Liver (tissue), 8 donors: ENCODE measurements at regions not wholly inside any gene's neighbourhood (a gene's known extent, or its start where the extent isn't known, plus 50 kb on each side); places are given as distances from the start of the nearest gene placed in this dataset.

Source experiments
- DNase-seq: peaks from one replicate; pipeline ENCODE4 v3.0.0-alpha.2; 2017; ENCODE audit warnings: low spot score
- H3K27ac ChIP-seq, 2 donors: one replicate each; pipeline ENCODE4 v1.7.0; 2013; ENCODE audit warnings: inconsistent platforms in 2 of 2, low read length in 2 of 2, control low read depth in 1 of 2, low read depth in 1 of 2, mild to moderate bottlenecking in 1 of 2
- H3K27me3 ChIP-seq, 4 donors: one replicate each; pipeline versions ENCODE4 v1.6.1 to v1.7.0; 2013; ENCODE audit warnings: low read length in 3 of 4, inconsistent platforms in 1 of 4, mild to moderate bottlenecking in 1 of 4, moderate library complexity in 1 of 4; ENCODE audit not compliant: control insufficient read depth in 4 of 4, insufficient read depth in 4 of 4
- H3K36me3 ChIP-seq, 4 donors: one replicate each; pipeline versions ENCODE4 v1.6.1 to v1.7.0; 2013; ENCODE audit warnings: low read length in 3 of 4, mild to moderate bottlenecking in 3 of 4, low read depth in 1 of 4, moderate library complexity in 1 of 4; ENCODE audit not compliant: control insufficient read depth in 4 of 4, insufficient read depth in 3 of 4
- H3K4me1 ChIP-seq, 4 donors: one replicate each; pipeline versions ENCODE4 v1.6.1 to v1.7.0; 2013; ENCODE audit warnings: low read length in 3 of 4, mild to moderate bottlenecking in 3 of 4, moderate library complexity in 1 of 4; ENCODE audit not compliant: control insufficient read depth in 4 of 4, insufficient read depth in 4 of 4
- H3K4me3 ChIP-seq, 3 donors: one replicate each; pipeline versions ENCODE4 v1.6.1 to v1.7.0; 2013; ENCODE audit warnings: low read length in 3 of 3, control low read depth in 1 of 3, low read depth in 1 of 3, mild to moderate bottlenecking in 1 of 3
- H3K9ac ChIP-seq, 2 donors: one replicate each; pipeline ENCODE4 v1.7.0; 2013; ENCODE audit warnings: low read length in 2 of 2, mild to moderate bottlenecking in 2 of 2, moderate library complexity in 2 of 2, control low read depth in 1 of 2, low read depth in 1 of 2
- H3K9me3 ChIP-seq, 4 donors: one replicate each; pipeline versions ENCODE4 v1.6.1 to v1.7.0; 2013; ENCODE audit warnings: low read length in 3 of 4; ENCODE audit not compliant: control insufficient read depth in 4 of 4
- CTCF ChIP-seq: fragments of 150-350 bp; IDR thresholded peaks from 2 replicates; pipeline ENCODE4 v1.5.1; 2017; ENCODE audit warnings: improper control_type of control experiment, low read depth, low read length; ENCODE audit not compliant: missing input control
- EGR1 ChIP-seq, 2 donors: IDR thresholded peaks; 2 replicates each; pipeline ENCODE4 v1.6.1; 2016 to 2018; ENCODE audit warnings: antibody characterized with exemption in 2 of 2, low read depth in 2 of 2
- FOXA1 ChIP-seq: IDR thresholded peaks from 2 replicates; pipeline ENCODE4 v1.6.1; 2016; ENCODE audit warnings: antibody characterized with exemption
- GABPA ChIP-seq, 2 donors: IDR thresholded peaks in 1 of 2; conservative IDR thresholded peaks in 1 of 2; 2 replicates each; pipeline ENCODE4 v1.6.1; 2016; ENCODE audit warnings: antibody characterized with exemption in 2 of 2, mild to moderate bottlenecking in 1 of 2, moderate library complexity in 1 of 2
- HNF4A ChIP-seq, 2 donors: conservative IDR thresholded peaks; 2 replicates each; pipeline ENCODE4 v1.6.1; 2016; ENCODE audit warnings: antibody characterized with exemption in 2 of 2, mild to moderate bottlenecking in 2 of 2
- HNF4G ChIP-seq: IDR thresholded peaks from 2 replicates; pipeline ENCODE4 v1.6.1; 2016; ENCODE audit warnings: antibody characterized with exemption
- JUND ChIP-seq, 2 donors: IDR thresholded peaks; 2 replicates each; pipeline ENCODE4 v1.6.1; 2016; ENCODE audit warnings: antibody characterized with exemption in 2 of 2
- MAX ChIP-seq: IDR thresholded peaks from 2 replicates; pipeline ENCODE4 v1.6.1; 2016; ENCODE audit warnings: antibody characterized with exemption
- RAD21 ChIP-seq, 2 donors: IDR thresholded peaks; 2 replicates each; pipeline ENCODE4 v1.6.1; 2016; ENCODE audit warnings: antibody characterized with exemption in 2 of 2, mild to moderate bottlenecking in 2 of 2
- RXRA ChIP-seq, 2 donors: IDR thresholded peaks; 2 replicates each; pipeline ENCODE4 v1.6.1; 2017 to 2018; ENCODE audit warnings: antibody characterized with exemption in 2 of 2, mild to moderate bottlenecking in 1 of 2
- TAF1 ChIP-seq: conservative IDR thresholded peaks from 2 replicates; pipeline ENCODE4 v1.6.1; 2016; ENCODE audit warnings: antibody characterized with exemption, mild to moderate bottlenecking
- YY1 ChIP-seq: IDR thresholded peaks from 2 replicates; pipeline ENCODE4 v1.6.1; 2016; ENCODE audit warnings: antibody characterized with exemption, mild to moderate bottlenecking
- WGBS: extraction: QIAGEN DNeasy Blood & Tissue Kit; methylation state at CpG from one replicate; pipeline ENCODE4 v1.1.7; 2013; 5-methylcytosine and 5-hydroxymethylcytosine counted together
- TF ChIP-seq, protein P1 (sequence below): IDR thresholded peaks from 2 replicates; pipeline ENCODE4 v1.6.1; 2016; ENCODE audit warnings: antibody characterized with exemption, mild to moderate bottlenecking
- donor health status: healthy.
- donor health status: healthy.
- donor health status: healthy.
- donor health status: healthy.
- donor health status: healthy.

DNA sequence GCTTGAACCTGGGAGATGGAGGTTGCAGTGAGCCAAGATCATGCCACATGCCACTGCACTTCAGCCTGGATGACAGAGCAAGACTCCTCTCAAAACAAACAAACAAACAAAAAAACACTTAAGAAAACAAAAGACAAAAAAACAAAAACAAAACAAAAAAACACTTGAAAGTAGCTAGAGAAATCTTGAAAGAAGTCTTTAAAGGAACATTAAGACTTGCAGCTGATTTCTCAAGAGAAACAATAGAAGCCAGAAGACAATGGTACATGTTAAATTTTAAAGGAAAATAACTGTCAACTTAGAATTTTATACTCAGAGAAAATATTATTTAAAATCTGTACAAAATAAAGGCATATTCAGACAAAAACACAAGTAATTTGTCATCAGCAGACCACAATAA lies 71.3 kb downstream of the HLX start:
- H3K27me3 ChIP-seq: no peaks in the 10 kb centered on the region
- no peak overlapping the region for H3K4me3 ChIP-seq
- no peak for DNase-seq
- H3K4me1 ChIP-seq: no peaks in the 10 kb centered on the region
- no peak overlapping the region for H3K27ac ChIP-seq
- H3K36me3 ChIP-seq: no peaks in the 10 kb centered on the region
- no peak overlapping the region for H3K9ac ChIP-seq
- no peak for TF ChIP-seq GABPA (IDR thresholded peaks at IDR 0.05 in 1 of 2, conservative IDR thresholded peaks at IDR 0.05 in 1 of 2)
- peaks cover 0 to 7% (median 3%) of the 10 kb centered on the region in 4 donors for H3K9me3 ChIP-seq

- WGBS: 38% methylated on average over 3 of the region's 3 CpGs
- H3K9me3 ChIP-seq: peaks cover 0 to 7% (median 3%) of the 10 kb centered on the region in 4 donors
- H3K27ac ChIP-seq: no peak overlapping the region
- H3K4me1 ChIP-seq: no peaks in the 10 kb centered on the region
- no peak overlapping the region for H3K9ac ChIP-seq
- H3K36me3 ChIP-seq: no peaks in the 10 kb centered on the region
- no peak for DNase-seq
- no peak overlapping the region for H3K4me3 ChIP-seq
- H3K27me3 ChIP-seq: no peaks in the 10 kb centered on the region
- TF ChIP-seq YY1: no peak
- TF ChIP-seq FOXA1: no peak
- TF ChIP-seq CTCF: no peak
- no peak for TF ChIP-seq MAX
- TF ChIP-seq, protein P1, sequence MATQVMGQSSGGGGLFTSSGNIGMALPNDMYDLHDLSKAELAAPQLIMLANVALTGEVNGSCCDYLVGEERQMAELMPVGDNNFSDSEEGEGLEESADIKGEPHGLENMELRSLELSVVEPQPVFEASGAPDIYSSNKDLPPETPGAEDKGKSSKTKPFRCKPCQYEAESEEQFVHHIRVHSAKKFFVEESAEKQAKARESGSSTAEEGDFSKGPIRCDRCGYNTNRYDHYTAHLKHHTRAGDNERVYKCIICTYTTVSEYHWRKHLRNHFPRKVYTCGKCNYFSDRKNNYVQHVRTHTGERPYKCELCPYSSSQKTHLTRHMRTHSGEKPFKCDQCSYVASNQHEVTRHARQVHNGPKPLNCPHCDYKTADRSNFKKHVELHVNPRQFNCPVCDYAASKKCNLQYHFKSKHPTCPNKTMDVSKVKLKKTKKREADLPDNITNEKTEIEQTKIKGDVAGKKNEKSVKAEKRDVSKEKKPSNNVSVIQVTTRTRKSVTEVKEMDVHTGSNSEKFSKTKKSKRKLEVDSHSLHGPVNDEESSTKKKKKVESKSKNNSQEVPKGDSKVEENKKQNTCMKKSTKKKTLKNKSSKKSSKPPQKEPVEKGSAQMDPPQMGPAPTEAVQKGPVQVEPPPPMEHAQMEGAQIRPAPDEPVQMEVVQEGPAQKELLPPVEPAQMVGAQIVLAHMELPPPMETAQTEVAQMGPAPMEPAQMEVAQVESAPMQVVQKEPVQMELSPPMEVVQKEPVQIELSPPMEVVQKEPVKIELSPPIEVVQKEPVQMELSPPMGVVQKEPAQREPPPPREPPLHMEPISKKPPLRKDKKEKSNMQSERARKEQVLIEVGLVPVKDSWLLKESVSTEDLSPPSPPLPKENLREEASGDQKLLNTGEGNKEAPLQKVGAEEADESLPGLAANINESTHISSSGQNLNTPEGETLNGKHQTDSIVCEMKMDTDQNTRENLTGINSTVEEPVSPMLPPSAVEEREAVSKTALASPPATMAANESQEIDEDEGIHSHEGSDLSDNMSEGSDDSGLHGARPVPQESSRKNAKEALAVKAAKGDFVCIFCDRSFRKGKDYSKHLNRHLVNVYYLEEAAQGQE: no peak
- no peak for TF ChIP-seq JUND (IDR thresholded peaks at IDR 0.05)
- TF ChIP-seq RXRA (IDR thresholded peaks at IDR 0.05): no peak
- TF ChIP-seq HNF4G: no peak
- no peak for TF ChIP-seq RAD21 (IDR thresholded peaks at IDR 0.05)
- TF ChIP-seq HNF4A (conservative IDR thresholded peaks at IDR 0.05): no peak
- TF ChIP-seq TAF1: no peak
- TF ChIP-seq EGR1 (IDR thresholded peaks at IDR 0.05; ENCODE audit: low read depth in 2 of 2): no peak
Measured at GRCh38 chr1:220952961-220953643, 73.9 kb downstream of the HLX start.
